HG03095 (cell line): ENCODE measurements at regions not wholly inside any gene's neighbourhood (a gene's known extent, or its start where the extent isn't known, plus 50 kb on each side); places are given as distances from the start of the nearest gene placed in this dataset.

Experiments
- ATAC-seq: cut with Tn5 transposase; IDR thresholded peaks from one replicate; pipeline ENCODE4 v1.9.1; 2021; ENCODE audit warnings: moderate library complexity; ENCODE audit not compliant: unreplicated experiment

GRCh38 chr5:3811116-3811515, 215.5 kb downstream of the IRX1 start:
- ATAC-seq = no peak

DNA sequence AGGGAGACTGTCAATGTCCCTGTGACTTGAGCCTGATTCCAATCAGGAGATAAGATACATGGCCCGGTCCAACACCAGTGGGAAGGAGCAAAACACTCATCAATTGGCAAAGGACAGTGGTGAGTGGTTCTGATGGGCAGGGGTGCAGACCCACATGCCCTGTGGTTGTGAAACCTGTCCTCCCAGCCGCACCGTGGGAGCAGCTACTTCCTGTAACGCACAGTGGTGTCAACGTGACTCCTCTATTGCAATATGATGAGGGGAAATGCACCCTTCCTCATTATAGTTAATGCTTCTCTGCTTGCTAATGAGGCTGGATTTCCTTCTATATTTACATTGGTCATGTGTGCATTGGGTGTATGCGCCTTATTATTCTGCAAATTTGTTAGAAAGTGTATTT, 223.0 kb downstream of the IRX1 start:
- no peak for ATAC-seq

DNA sequence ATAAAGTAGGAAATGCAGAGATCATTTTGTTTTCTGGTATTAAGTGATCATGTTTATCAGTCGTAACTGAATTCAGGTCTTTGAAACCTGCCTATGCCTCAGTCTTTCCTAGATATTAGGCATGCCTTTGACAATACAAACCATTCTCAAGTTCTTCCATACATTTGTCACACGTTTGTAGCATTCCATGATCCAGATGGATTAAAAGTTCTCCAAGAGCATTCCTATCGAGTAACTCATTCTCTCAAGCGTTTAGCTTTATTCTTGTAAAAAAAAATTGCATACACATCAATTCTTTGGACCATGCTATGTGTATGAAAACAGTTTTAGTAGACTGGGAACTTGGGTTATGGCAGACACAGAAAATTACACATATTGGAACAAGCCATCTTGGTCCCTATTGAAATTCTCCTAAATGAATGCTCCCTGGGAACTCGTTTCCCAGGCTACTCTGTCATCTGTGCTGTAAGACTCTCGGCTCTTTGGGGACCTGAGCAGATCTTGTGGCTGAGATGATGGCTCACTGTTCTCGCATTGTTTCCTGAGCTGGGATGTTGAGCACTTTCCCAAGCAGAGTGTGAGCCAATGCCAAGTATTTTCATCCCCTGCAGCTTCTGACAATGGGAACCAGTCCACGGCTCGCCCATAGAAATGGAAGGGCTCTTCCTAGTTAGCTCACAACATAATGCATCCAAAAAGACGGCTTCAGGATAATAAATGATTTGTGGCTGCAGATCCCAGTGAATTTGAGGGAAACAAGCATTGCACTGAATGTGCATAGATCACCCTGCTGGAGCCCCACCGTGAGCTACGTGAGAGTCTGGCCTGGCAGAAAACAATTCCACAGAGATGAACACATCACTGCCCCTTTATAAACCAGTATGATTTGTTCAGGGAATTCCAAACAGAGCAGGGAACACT, 230.2 kb downstream of the IRX1 start:
- ATAC-seq = no peak

DNA sequence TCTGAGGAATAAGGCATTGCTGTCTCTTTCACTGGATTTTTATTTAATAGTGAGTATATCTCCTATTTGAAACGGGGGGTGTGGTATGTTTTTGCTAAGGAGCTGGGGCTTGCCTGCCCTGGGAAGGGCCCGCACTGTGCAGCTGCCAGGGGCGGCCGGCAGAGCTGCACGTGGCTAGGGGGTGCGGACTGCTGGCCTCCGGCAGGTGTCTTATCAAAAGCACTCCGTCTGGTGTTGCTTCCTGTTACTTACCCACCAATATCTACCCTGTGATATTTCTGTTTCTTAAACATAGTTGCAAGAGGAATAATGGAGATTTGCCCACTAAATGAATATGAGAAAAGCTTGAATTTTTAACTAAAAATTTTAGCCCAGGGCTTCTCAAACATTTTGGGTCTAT, 232.0 kb downstream of the IRX1 start:
- no peak for ATAC-seq

- no peak for ATAC-seq
Measured at GRCh38 chr5:3828761-3829160, 233.1 kb downstream of the IRX1 start.

- ATAC-seq = no peak
Measured at GRCh38 chr5:3833566-3833965, 237.9 kb downstream of the IRX1 start.

GRCh38 chr5:3835811-3836210, 240.2 kb downstream of the IRX1 start:
- ATAC-seq = no peak

DNA sequence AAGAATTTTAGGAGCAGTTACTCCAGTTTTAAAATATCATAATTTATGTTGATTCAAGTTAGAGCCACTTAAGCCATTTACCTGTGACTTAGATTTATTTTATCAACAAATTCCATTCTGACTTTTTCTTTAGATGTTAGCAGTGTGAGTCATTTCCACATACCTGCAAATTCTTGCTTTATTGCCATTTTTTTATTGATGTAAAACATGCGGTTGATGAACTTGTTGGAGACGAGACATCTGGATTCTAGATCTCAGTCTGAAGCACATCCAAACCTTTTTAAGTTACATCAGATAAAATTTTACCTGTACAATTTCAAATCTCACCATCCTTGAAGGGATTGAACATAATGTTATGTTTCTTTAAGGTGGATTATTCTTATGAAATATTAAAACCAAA, 240.9 kb downstream of the IRX1 start:
- no peak for ATAC-seq

GRCh38 chr5:3837506-3837905, 241.9 kb downstream of the IRX1 start:
- no peak for ATAC-seq

DNA sequence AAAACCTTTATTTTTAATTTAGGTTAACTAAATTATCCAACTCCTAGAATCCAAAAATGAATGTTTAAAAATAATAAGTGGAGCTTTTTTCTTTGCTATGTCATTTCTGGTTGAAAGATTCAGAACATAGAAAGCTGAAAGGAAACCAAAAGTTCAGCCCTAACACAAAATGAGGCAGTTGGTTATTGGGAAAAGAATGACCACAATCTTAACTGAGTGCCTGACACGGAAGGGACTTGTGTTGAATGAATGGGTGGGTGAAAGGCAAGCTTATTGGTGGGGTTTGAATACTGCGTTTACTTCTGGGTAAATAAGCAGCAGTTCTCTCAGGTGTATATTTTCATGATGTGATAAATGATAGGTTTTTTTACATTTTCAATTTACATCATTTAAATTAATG, 243.5 kb downstream of the IRX1 start:
- ATAC-seq = no peak

DNA sequence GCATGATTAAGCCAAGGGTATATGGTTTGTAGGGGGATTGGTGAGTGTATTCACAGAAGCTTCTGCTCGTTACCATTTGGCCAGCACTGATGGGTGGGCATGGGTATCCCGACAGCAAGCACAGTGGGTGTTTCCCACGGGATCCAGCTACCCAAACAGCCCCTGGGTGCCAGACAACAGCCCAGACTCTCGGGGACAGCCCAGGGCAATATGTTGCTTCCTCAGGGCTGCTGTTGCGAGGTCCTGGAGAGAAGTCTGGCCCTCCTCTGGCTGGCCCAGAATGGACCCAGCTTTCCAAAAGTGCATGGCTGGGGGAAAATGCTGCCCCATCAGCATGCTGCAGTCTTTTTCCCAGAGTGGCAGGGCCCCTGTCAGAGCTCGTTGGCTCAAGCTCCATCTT, 247.0 kb downstream of the IRX1 start:
- no peak for ATAC-seq

GRCh38 chr5:3843706-3844105, 248.1 kb downstream of the IRX1 start:
- no peak for ATAC-seq

DNA sequence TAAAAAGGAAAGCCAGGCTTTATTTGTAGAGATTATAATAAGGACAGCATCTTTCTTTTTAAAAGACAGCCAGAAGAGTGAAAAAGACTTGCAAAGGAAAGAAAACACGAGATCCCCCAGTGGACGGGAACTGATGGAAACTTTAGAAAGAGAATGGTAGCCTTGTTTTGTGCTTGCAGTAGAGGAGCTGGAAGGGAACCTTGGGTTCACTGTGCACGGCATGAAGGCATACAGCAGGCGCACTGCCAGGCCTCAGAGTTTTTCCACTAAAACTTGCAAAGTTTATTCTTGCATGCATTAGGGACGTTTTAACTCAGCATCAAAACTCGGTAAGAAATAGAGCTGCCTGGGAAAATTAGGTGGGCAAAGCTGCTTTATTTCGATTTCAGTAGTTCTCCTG, 248.6 kb downstream of the IRX1 start:
- ATAC-seq = no peak

DNA sequence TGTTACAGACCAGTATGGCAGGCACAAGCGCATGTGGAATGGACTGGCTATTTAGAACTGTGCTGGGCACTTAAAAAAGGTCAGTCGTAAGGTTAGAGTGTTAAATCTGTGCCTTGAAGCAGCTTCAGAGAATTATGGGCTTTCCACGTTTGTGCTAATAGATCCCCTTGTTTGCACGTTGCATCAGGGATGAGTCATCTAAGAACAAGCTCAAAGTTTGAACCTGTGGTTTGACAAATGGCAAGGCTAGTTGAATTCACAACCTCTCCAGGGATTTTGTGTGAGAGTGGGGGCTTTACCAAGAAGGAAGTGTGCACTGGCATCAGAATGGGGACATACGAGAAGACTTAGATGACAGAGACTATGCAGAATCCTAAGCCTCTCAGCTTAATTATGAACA, 249.6 kb downstream of the IRX1 start:
- ATAC-seq = no peak

DNA sequence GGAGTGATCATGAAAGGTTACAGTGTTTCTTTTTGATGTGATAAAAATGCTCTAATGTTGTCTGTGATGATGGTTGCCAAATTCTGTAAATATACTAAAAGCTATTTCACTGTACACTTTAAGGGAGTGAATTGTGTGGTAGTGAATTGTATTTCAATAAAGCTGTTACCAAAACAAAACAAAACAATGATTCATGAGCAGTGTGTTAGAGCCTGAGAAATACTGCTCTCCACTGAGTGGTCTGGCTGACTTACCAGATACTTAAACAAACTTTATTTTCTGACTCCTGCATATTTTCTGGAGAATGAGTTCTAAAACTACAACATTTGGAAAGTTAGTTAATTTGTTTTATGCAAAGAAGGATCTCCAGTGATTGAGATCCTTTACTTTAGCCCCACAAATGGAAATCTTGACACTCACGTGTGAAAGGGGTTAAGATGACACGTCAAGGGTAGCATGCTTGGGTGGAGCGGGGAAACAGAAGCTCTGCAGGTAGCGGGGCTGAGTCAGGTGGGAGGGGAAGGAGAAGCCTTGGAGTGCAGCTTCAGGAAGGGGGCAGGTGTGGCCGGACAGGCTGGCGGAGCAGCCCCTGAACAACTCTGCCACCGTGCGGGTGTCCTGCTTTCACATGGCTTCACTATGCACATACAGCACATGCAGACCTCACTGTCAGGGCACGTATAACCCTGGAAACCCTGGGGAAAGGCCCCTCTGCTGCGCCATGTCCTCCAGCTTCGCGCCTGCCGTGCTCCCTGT, 256.7 kb downstream of the IRX1 start:
- ATAC-seq = no peak

DNA sequence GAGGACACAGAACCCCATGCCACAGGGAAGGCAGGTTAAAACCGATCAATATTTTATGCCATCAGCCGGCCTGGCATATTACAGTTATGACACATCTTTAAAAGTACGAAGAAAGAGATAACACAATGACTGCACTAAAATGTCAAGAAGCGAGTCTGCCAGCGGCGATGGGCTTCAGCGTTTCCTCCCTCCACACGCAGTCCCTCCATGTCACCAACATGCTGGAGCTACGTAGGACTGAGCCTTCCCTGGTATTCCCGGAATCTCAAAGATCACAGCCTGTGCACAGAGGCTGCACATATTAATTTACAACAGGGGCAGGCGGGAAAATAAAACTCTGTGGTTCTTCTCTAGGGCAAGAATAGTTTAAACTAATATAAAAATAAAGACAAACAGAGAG, 257.7 kb downstream of the IRX1 start:
- ATAC-seq = no peak

- ATAC-seq = no peak
Measured at GRCh38 chr5:3854188-3854821, 258.7 kb downstream of the IRX1 start.

DNA sequence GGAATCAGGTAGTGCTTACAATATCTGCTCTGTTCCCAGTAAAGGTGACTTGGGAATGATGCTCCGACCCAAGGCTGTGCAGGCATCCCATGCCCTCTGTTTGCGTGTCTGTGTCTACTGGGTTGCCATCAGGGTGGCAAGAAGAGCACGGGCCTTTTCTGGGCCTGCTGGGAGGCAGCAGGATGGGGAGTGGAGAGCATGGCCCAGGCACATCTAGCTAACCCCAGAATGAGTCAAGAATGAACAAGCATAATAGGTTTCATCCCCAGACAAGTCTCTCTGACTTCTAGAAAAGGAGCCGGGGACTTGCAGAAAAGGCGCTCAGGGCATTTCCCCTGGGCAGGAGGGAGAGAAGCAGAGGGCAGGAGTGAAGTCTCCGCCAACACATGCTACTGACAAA, 260.4 kb downstream of the IRX1 start:
- no peak for ATAC-seq

DNA sequence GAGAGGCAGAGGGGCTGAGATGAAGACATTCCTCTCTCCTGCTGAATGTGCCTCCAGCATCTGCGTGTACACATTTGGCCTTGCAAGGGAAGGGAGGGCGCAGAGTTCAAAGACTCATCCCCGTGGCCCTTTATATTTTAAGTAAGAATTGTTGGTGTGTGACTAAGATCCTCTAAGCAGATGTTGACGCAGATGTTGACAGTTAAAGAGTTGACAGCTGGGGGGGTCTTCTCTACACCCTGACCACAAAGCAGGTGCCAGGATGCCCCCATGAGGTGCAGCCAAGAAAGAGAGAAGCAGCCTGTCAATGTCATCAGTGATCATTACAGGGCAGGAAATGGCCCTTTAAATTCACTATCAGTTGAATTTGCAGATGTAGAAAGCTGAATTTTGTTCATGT, 262.9 kb downstream of the IRX1 start:
- ATAC-seq = no peak

DNA sequence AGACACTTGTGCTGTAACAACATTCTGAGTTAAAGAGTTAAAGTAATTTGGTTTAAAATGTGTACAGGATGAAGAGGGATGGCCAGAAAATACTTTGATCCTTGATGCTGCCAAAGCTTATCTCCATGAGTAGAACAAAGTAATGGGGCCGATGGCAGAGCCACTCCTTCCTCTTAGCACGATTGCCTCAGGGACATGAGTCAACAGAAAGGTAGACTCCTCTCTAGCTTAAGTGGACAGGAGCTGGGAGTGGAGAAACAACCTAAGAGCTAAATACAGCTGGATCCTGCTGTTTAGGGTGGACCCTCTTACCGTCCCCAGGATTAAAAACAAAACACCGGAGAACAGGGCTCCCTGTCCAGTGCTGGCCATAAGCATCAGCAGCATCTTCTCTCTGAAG, 267.3 kb downstream of the IRX1 start:
- no peak for ATAC-seq

DNA sequence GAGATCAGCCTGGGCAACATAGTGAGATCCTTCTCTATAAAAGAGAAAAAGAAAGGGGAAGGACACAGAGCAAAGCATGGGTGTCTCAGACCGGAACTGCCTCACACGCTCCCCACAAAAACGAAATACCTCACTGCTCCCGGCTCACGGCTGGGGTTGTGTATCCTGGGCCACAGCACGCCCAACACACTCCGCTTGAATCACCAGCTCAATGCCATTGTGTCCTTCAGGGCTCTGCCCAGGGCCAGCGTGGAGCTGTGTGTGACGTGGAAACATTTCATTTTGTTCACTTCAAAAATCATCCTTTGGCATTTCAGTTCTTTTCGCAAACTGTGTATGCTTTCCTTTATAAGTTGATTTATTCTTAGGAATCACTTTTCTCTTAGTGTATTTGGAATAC, 279.5 kb downstream of the IRX1 start:
- ATAC-seq = no peak

DNA sequence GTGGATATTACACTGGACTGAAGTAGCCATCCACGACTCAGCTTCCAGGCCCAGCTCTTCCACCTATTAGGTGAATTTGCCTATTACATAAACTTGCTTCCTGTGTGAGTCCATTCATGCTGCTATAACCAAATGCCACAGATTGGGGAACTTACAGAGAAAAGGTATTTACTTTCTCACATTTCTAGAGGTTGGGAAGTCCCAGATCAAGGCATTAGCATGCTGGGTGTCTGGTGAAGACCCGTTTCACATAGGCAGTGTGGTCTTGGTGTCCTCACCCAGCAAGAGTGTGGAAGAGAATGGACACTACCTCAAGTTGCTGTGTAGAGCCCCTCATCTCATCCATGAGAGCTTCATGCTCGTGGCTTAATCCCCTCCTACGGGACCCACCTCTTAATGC, 282.6 kb downstream of the IRX1 start:
- ATAC-seq = no peak
